PC-3 (cell line): ENCODE measurements at regions not wholly inside any gene's neighbourhood (a gene's known extent, or its start where the extent isn't known, plus 50 kb on each side); places are given as distances from the start of the nearest gene placed in this dataset.

ENCODE experiments used
- CTCF ChIP-seq: fragments of 300-600 bp; sonication (generic); conservative IDR thresholded peaks from 2 replicates; pipeline ENCODE4 v1.5.1; 2017; ENCODE audit warnings: antibody characterized with exemption, low read depth, mild to moderate bottlenecking, low read length
- EZH2 ChIP-seq: fragments of 300-600 bp; sonication (generic); IDR thresholded peaks from one replicate; pipeline ENCODE4 v1.6.1; 2017; ENCODE audit warnings: antibody characterized with exemption, mild to moderate bottlenecking, low read length; ENCODE audit not compliant: unreplicated experiment
- EZH2phosphoT487 ChIP-seq: fragments of 300-600 bp; sonication (generic); IDR thresholded peaks from 2 replicates; pipeline ENCODE4 v1.6.1; 2018; ENCODE audit warnings: mild to moderate bottlenecking, antibody characterized with exemption, low read length, borderline replicate concordance

- TF ChIP-seq CTCF: no peak
- no peak for TF ChIP-seq EZH2phosphoT487
- TF ChIP-seq EZH2: no peak
Measured at GRCh38 chr1:194717334-194717733, 1530.9 kb upstream of the B3GALT2 start.
